ENCODE measurements at regions not wholly inside any gene's neighbourhood (a gene's known extent, or its start where the extent isn't known, plus 50 kb on each side); places are given as distances from the start of the nearest gene placed in this dataset.
"Not testable (repeated sequence)": the region's sequence is repeated elsewhere in the genome, so short reads cannot be mapped to it uniquely, and the experiment has no call there.

GRCh38 chr21:28587748-28588147, 404.9 kb downstream of the LTN1 start:
- no peak for DNase-seq (ENCODE audit: low spot score)
- in situ Hi-C loops (cut with HindIII; ENCODE audit: low sequenced_read_pairs): no loop called here

- no peak for DNase-seq (ENCODE audit: low spot score)
- in situ Hi-C loops (cut with HindIII; ENCODE audit: low sequenced_read_pairs): no loop called here
Measured at GRCh38 chr21:28581976-28582375, 410.7 kb downstream of the LTN1 start.

DNA sequence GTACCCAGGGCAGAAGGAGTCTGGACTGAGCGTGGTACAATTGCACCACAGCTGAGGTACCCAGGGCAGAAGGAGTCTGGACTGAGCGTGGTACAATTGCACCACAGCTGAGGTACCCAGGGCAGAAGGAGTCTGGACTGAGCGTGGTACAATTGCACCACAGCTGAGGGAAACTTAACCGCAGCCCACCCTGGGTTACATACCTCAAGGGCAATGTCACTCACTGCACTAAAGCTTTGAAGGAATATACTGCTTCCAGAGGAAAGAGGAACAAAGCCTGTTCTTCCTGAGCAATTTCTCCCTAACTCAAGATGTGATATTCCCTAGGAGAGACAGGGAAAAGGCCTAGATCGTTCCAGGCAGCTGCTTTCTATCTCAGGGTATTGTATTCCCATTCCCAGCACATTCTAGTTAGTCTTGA, 411.4 kb downstream of the LTN1 start:
- DNase-seq (ENCODE audit: low spot score); in situ Hi-C loops (cut with HindIII; ENCODE audit: low sequenced_read_pairs): not testable (repeated sequence)

DNA sequence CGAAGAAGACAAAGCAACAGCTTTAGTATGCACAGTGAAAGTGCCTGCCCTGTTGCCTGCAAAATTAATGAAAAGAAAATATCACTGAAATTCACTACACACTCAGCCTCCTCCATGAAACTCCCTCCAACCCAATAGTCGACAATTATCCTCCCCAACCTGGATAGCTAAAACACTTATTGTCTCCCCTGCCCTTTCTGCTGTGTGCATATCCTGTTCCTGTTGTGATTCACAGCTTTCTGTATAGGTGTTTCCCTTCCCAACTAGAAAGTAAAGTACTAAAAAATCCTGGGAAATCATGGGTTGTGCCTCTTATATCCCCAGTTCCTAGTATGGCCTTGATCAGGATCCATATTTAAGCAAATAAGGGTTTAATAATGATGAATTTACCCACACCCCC, 412.1 kb downstream of the LTN1 start:
- in situ Hi-C loops (cut with HindIII; ENCODE audit: low sequenced_read_pairs): no loop called here
- DNase-seq (ENCODE audit: low spot score): no peak

DNA sequence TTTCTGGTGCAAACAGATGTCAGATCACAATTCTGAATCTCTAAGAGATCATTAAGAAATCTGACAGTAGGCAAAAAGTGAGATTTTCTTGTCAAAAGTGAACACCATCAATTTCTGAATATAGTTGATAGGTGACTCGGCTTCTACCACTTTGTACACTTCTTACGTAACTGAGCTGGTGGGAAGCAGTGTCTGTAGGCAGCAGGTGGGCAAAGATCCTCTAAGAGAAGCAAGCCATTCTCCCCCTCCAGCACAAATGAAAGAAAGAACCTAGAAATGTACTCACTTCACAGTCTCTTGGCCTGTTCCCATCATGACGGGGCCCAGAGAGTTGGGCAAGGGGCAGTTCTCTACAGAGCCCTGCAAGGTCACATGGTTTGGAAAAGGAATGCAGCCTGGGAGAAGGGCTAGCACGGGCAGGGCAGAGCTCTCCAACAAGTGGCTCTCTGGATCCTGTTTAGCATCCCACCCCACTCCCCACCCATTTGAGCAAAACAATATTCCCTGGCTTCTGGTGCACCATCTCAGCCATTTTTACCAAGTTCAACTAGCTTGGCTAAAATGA, 412.6 kb downstream of the LTN1 start:
- no peak for DNase-seq (ENCODE audit: low spot score)
- in situ Hi-C loops (cut with HindIII; ENCODE audit: low sequenced_read_pairs): no loop called here

GRCh38 chr21:28568692-28569091, 424.0 kb downstream of the LTN1 start:
- DNase-seq (ENCODE audit: low spot score): no peak
- in situ Hi-C loops (cut with HindIII; ENCODE audit: low sequenced_read_pairs): no loop called here

GRCh38 chr21:28563933-28564332, 428.7 kb downstream of the LTN1 start:
- DNase-seq (ENCODE audit: low spot score); in situ Hi-C loops (cut with HindIII; ENCODE audit: low sequenced_read_pairs): not testable (repeated sequence)

DNA sequence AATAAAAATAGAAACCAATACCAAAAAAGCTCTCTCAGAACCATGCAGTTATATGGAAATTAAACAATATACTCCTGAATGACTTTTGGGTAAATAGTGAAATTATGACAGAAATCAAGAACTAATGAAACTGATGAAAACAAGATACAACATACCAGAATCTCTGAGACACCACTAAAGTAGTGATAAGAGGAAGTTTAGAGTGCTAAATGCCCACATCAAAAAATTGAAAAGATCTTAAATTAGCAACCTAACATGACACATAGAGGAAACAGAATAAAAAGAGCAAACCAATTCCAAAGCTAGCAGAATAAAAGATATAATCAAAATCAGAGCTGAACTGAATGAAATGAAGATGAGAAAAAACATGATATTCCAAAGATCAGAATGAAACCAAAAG, 430.9 kb downstream of the LTN1 start:
- no peak for DNase-seq (ENCODE audit: low spot score)
- in situ Hi-C loops (cut with HindIII; ENCODE audit: low sequenced_read_pairs): no loop called here

GRCh38 chr21:28554660-28555475, 437.8 kb downstream of the LTN1 start:
- in situ Hi-C loops (cut with HindIII; ENCODE audit: low sequenced_read_pairs): no loop called here
- no peak for DNase-seq (ENCODE audit: low spot score)

DNA sequence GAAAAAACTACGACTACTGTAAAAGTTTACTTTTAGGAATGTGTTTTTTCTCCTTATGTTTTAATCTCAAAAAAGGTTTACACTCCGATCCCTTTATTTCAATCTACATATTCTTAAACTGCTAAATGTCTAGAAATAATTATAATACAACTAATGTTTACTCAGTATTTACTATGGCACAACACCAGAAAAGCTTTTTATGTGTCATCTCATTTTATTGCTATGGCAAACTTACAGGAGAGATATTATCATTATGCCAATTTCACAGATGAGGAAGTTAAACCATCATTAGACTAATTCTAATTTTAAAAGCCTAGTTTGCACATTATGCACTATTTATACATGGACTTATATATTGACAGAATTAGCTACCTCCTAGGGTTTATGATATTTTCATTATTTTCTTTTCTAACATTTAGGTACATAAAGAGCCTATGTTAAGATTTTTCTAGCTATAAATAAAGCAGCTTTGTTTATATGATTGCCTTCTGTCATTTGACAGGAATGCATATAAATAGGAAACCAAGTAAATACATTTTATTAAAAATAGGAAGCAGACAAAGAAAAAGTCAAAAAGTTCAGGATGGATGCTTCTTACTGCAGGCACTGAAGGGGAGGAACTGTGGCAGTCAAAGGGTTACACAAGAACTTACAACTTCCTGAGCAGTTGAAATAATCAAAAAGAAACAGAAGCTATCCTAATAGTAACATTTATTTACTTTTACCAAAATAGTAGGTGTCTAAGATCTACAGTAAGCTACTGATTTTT, 442.4 kb downstream of the LTN1 start:
- DNase-seq (ENCODE audit: low spot score): no peak
- in situ Hi-C loops (cut with HindIII; ENCODE audit: low sequenced_read_pairs): no loop called here

DNA sequence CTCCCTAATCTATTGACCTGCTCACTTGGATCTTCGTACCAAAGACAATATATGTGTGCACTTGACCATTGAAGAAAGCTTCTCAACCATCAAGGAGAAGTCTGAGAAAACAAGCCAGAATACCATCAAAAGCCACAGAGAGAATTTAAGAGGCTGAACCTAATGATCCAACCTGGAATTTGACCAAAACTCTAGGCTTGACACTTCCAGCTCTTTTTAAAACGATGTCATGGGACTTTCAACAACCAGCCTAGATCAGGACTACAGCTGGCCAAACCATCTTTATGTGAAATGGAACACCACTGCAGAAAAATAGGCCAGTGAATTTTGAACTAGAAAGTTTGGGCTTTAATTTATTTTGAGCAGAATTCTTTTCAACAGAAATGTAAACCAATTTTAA, 444.4 kb downstream of the LTN1 start:
- in situ Hi-C loops (cut with HindIII; ENCODE audit: low sequenced_read_pairs): no loop called here
- no peak for DNase-seq (ENCODE audit: low spot score)

DNA sequence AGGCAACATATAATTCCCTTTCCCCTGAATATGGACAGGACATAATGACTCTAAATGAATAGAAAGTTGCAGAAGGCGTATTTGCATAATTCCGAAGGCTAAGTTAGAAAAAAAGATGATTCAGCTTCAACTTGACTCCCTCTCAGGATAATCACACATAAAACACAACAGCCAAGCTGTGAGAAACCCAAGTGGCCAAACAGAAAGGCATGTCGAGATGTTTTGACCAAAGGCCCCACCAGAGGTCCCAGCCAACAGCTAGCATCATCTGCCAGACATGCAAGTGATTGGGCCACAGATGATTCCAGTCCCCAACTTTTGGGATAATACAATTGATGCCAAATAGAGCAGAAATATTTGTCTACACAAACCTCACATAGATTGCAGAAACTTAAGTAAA, 444.9 kb downstream of the LTN1 start:
- DNase-seq (ENCODE audit: low spot score): no peak
- in situ Hi-C loops (cut with HindIII; ENCODE audit: low sequenced_read_pairs): no loop called here

DNA sequence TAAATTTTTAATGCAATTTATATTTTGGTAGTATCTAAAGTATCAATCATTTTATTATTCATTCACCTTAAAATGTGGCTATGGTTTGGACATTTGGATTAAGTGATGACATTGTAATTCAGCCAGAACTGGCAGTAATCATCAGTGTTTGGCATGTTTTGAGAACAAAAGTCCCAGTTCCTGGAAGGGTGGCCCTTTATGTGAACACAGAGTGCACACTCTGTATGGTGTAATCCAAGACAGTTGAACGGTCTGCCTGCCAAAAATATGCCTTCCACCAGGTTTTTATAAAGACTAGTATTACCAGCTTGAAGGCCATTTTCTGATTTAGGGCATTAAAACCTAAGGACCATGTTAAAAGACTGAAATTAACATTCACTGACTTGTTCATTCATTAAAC, 448.7 kb downstream of the LTN1 start:
- in situ Hi-C loops (cut with HindIII; ENCODE audit: low sequenced_read_pairs): no loop called here
- DNase-seq (ENCODE audit: low spot score): no peak

GRCh38 chr21:28541371-28542112, 451.1 kb downstream of the LTN1 start:
- in situ Hi-C loops (cut with HindIII; ENCODE audit: low sequenced_read_pairs): no loop called here
- no peak for DNase-seq (ENCODE audit: low spot score)

DNA sequence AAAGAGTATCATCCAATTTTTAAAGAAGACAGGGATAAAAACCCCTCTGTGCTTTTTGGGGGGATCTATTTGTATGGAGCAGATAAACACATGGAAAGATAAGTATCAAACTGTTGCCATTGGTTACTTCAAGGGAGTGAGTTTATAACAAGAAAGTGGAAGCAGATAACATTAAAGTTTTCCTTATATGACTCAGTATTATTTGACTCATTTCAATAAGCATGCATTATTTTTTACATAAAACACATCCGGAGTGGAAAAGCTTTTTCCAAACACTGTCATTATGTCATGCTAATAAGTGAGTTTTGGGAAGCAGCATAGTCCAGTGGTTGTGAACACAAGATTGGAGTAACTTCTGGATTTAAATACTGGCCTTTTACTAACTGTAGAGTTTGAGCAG, 452.2 kb downstream of the LTN1 start:
- in situ Hi-C loops (cut with HindIII; ENCODE audit: low sequenced_read_pairs): no loop called here
- DNase-seq (ENCODE audit: low spot score): no peak

GRCh38 chr21:28539623-28539988, 453.1 kb downstream of the LTN1 start:
- in situ Hi-C loops (cut with HindIII; ENCODE audit: low sequenced_read_pairs): no loop called here
- DNase-seq (ENCODE audit: low spot score): no peak

DNA sequence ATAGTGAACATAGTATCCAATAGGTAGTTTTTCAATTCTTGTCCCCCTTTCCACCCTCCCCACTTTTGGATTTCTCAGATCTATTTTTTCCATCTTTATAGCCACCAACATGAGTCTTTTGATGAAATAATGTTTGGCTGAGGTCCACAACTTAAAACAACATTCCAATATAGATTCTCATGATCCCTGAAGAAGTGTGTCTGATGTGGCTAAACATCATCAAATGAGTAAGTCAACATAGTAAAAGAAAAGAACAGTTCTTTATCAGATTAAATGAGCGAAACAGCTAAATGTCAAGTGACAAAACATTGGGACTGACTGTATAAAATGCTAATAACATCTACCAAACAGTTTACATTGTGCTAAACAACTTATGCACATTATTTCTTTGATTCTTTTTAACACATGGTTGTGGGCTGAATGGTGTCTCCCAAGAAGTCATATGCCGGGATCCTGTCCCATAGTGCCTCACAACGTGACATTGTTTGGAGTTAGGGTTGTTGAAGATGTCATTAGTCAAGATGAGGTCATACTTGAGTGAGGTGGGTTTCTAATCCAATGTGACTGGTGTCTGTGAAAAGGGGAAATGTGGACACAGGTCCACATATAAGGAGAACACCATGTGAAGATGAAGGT, 453.6 kb downstream of the LTN1 start:
- no peak for DNase-seq (ENCODE audit: low spot score)

GRCh38 chr21:28537371-28538079, 455.2 kb downstream of the LTN1 start:
- in situ Hi-C loops (cut with HindIII; ENCODE audit: low sequenced_read_pairs): no loop called here

More for the DNA sequence above, 453.6 kb downstream of the LTN1 start:
- in situ Hi-C loops (cut with HindIII; ENCODE audit: low sequenced_read_pairs): no loop called here

GRCh38 chr21:28532446-28532845, 460.2 kb downstream of the LTN1 start:
- in situ Hi-C loops (cut with HindIII; ENCODE audit: low sequenced_read_pairs): no loop called here
- no peak for DNase-seq (ENCODE audit: low spot score)

More at GRCh38 chr21:28537371-28538079, 455.2 kb downstream of the LTN1 start:
- DNase-seq (ENCODE audit: low spot score): no peak

All from G401 (cell line).